ENCODE measurements at regions not wholly inside any gene's neighbourhood (a gene's known extent, or its start where the extent isn't known, plus 50 kb on each side); places are given as distances from the start of the nearest gene placed in this dataset.

DNA sequence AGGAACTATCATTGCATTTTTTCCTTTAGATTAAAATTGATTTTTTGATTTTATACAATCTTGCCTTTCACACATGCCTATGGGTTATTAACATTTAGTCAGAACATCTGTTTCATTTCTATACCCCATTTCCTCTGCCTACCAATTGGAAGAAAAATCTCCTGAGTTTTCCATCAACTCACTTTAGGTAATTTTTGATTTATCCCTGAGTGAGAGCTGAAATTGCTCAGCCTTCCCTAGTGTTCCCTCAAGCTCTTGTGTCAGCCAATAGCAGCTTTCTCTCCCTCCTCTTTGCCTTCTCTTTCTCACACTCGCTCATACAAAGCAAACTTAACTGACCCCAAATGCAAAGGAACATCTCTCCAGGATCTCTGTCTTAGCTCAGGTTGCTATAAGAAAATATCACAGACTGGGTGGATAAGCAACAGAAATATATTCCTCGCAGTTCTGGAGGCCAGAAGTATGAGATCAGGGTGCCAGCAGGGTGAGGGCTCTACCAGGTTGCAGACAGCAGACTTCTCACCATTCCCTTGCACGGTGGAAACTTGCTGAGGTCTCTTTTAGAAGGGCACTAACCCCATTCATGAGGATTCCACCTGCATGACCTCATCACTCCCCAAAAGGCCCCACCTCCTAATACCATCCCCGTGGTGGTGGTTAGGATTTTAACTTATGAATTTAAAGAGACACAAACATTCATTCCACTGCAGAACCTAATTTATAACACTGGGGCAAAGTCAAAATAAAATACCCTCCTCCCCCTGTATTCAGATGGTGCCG lies 224.2 kb upstream of the SFSWAP start:
- intact Hi-C loops (cut with micrococcal nuclease): no loop called here
- H3K4me3 Mint-ChIP-seq: no peak overlapping the region
- H3K27me3 Mint-ChIP-seq: no peaks in the 10 kb centered on the region
- DNase-seq: no peak
- no peaks in the 10 kb centered on the region for H3K36me3 Mint-ChIP-seq (ENCODE audit: low read depth)
- no peak overlapping the region for H3K27ac Mint-ChIP-seq
- peaks cover 3% of the 10 kb centered on the region for H3K4me1 Mint-ChIP-seq
- H3K9me3 Mint-ChIP-seq: no peaks in the 10 kb centered on the region

DNA sequence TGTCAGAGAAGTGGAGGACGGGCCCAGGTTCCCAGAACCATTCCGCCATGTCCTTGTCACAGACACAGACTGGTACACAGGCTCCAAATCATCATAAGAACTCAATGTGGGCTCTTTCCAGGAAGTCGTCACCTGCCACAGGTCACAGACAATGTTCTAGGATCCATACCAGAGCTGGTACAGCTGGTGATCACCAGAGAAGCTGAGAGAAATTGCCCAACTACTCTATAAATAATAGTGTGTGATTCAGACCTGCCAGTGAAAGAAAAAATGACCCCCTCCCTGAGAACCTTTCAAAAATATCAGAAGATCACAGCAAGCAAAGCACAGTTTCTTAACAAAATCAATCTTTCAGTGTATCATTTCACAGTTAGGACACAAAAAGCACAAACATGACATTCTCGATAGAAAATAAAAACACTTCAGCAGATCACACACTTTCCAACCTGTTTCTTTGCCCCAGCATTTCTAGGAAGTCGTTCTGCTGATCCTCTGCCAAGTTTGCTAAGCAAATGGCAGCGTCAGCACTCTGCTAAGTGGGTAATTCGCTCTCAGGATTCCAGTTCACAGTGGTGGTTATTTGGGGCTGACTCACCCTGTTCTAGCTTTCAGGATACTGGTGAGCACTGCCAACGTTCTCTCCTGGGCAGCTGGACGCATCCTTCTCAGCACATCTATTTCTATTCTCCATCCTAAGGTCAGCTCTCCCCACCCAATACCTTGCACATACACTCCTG lies 223.3 kb upstream of the SFSWAP start:
- Mint-ChIP-seq H3K27ac (no peak overlapping the region), H3K27me3 (no peaks in the 10 kb centered on the region), H3K9me3 (no peaks in the 10 kb centered on the region), H3K4me1 (peaks cover 3% of the 10 kb centered on the region), H3K36me3 (ENCODE audit: low read depth) (no peaks in the 10 kb centered on the region), H3K4me3 (no peak overlapping the region)
- DNase-seq: no peak
- intact Hi-C loops (cut with micrococcal nuclease): no loop called here

DNA sequence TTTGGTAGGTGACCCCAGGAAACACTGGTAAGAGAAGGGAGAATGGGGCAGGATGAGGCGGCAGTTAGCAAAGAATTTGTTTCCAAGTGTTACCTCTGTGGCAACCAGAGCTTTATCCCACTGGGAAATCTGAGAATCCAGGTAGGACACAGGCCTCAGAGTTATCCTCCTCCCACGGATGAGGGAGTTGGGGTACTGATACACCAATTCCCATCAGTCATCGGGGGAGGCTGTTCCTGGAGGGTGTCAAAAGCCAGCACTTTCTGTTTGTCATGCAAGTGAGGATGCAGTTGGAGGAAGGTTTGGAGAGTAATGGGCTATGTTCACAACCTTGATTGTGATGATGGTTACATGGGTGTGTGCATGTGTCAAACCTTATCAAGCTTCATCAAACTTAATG lies 221.2 kb upstream of the SFSWAP start:
- intact Hi-C loops (cut with micrococcal nuclease): no loop called here
- H3K36me3 Mint-ChIP-seq (ENCODE audit: low read depth): no peaks in the 10 kb centered on the region
- H3K4me1 Mint-ChIP-seq: peaks cover 3% of the 10 kb centered on the region
- H3K4me3 Mint-ChIP-seq: no peak overlapping the region
- H3K9me3 Mint-ChIP-seq: no peaks in the 10 kb centered on the region
- H3K27me3 Mint-ChIP-seq: no peaks in the 10 kb centered on the region
- DNase-seq: no peak
- no peak overlapping the region for H3K27ac Mint-ChIP-seq

DNA sequence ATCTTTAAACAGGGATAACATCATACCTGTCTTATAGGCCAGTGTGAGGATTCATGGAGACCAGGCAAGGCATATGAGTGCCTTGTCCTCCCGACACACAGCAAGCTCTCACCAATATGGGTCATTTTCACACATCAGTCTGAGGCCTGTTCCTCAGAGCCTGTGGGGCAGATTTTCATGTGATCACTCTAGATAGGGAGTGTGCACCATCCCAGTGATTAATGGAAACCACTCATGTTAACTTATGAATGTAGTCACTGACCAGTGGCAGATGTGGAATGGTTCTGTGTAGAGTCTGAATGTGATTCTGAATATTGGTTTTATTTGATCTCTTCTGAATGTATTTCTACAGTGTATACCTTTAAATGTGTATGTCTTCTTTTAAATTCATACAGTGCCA lies 219.7 kb upstream of the SFSWAP start:
- Mint-ChIP-seq H3K27me3 (peaks cover 2% of the 10 kb centered on the region), H3K4me3 (no peak overlapping the region), H3K4me1 (peaks cover 3% of the 10 kb centered on the region), H3K9me3 (no peaks in the 10 kb centered on the region), H3K27ac (no peak overlapping the region), H3K36me3 (ENCODE audit: low read depth) (no peaks in the 10 kb centered on the region)
- DNase-seq: no peak
- intact Hi-C loops (cut with micrococcal nuclease): no loop called here

DNA sequence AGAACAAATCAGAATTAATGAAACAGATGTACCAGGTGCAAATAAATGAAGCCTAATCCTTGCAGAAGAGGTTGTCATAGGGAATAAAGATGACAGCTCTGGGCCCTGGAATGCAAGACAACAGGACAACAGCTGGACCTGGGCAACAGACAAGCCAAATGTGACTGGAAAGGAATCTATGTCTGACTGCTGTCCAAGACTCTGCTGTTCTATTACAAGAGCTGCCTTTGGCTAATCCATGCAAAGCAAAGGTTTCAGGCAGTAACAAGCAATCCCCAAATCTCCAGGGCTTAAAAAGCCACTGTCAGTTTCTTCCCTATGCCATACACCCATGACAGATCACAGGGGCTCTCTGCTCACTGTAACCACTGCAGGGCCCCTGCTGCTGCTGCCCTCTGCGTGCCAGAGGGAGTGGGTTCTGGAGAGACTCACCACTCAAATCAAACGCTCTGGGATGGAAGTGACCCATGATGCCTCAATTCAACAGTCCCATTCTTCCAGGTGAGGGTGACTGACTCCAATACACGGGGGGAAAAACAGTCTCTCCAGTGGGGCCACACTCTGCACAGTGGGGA lies 218.9 kb upstream of the SFSWAP start:
- Mint-ChIP-seq H3K27me3 (peaks cover 2% of the 10 kb centered on the region), H3K9me3 (no peaks in the 10 kb centered on the region), H3K4me1 (peaks cover 3% of the 10 kb centered on the region), H3K4me3 (no peak overlapping the region), H3K36me3 (ENCODE audit: low read depth) (no peaks in the 10 kb centered on the region), H3K27ac (no peak overlapping the region)
- intact Hi-C loops (cut with micrococcal nuclease): no loop called here
- no peak for DNase-seq

DNA sequence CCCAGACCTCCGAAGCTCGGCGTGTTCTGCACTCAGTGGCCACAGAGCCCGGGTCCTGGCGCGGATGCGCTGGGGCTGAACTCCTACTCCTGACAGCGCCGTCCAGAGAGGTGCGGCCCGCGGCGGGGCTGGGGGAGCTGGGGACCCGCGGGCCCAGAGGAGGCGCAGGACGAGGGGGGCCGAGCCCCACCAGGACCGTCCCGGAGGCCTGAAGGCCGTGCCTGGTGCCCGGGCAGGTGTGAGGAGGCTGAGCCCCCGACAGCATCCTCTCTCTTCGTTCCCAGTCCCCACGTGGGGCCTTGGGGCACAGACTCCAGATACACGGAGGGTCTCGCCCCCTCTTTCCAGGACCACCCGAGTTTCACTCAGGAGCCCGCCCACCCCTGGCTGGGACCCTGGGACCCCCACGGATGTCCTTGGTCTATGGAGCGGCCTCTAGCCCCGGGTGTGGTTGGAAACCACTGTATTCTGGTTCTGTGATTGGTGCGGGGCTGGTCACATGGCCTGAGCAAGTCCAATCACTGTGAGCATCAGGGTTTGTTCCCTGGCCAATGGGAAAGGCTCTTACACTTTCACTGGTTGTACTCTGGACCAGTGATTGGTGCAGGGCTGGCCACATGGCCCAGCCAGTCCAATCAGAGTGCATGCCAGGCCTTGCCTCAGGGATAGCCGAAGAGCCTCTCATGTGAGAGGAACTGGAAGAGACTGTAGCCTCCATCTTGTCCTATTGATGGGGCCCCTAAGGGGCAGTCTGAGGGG lies 217.6 kb upstream of the SFSWAP start:
- Mint-ChIP-seq H3K4me3 (no peak overlapping the region), H3K4me1 (no peaks in the 10 kb centered on the region), H3K27ac (no peak overlapping the region), H3K9me3 (no peaks in the 10 kb centered on the region), H3K36me3 (ENCODE audit: low read depth) (no peaks in the 10 kb centered on the region), H3K27me3 (peaks cover 2% of the 10 kb centered on the region)
- no peak for DNase-seq
- intact Hi-C loops (cut with micrococcal nuclease): no loop called here

DNA sequence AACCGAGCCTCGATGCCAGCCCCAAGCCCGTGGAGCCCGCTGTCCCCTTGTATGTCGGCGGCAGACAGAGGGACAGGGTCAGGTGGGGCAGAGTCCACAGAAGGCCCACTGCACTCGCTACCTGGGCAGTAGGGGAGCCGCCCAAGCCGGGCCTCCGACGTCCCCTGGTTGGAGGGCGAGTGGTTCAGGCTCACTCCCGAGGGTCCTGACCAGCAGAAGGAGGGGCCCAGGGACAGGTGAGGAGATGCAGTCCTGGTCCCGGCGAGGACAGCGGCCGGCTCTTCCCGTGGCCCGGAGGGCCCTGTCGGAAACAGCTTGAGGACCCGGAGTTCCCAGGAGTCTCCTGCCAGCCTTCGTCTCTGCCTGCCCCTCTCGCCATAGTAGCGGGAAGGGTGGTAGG lies 216.7 kb upstream of the SFSWAP start:
- peaks cover 2% of the 10 kb centered on the region for H3K27me3 Mint-ChIP-seq
- no peak for DNase-seq
- no peak overlapping the region for H3K27ac Mint-ChIP-seq
- no peaks in the 10 kb centered on the region for H3K4me1 Mint-ChIP-seq
- no peak overlapping the region for H3K4me3 Mint-ChIP-seq
- H3K36me3 Mint-ChIP-seq (ENCODE audit: low read depth): no peaks in the 10 kb centered on the region
- intact Hi-C loops (cut with micrococcal nuclease): no loop called here
- H3K9me3 Mint-ChIP-seq: no peaks in the 10 kb centered on the region

DNA sequence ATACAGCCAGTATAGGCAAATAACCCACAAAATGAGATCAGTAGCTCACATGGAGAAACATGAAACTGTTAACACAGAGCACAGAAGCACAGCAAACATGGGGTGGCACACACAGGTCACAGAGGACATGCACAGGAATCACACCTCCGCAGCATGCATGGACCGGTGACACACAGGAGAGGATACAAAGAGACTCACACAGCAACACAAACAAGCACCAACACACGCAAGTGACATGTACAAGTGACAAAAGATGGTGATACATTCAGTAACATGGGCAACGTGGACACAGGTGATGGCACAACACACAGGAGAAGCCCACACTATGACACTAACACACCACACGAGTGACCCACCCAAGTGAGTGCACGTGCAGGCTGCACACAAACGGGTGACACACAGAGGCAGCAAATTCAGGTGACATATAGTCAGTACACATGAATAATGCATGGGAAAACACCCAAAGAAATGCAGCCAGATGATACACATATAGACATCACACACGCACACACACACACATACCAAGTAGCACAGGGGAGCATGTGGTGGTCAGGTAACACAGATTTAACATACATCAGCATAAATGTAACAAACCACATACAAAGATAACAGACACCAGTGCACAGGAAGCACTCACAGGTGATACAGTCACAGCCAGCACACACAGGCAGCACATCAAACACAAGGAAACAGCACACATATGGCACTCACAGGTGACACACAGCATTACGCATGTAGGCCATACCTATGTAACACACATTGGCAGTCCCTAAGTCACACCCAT lies 216.0 kb upstream of the SFSWAP start:
- no peak for DNase-seq
- Mint-ChIP-seq H3K4me1 (peaks cover 2% of the 10 kb centered on the region), H3K27ac (no peak overlapping the region), H3K9me3 (no peaks in the 10 kb centered on the region), H3K27me3 (peaks cover 2% of the 10 kb centered on the region), H3K36me3 (ENCODE audit: low read depth) (no peaks in the 10 kb centered on the region), H3K4me3 (no peak overlapping the region)
- intact Hi-C loops (cut with micrococcal nuclease): no loop called here

DNA sequence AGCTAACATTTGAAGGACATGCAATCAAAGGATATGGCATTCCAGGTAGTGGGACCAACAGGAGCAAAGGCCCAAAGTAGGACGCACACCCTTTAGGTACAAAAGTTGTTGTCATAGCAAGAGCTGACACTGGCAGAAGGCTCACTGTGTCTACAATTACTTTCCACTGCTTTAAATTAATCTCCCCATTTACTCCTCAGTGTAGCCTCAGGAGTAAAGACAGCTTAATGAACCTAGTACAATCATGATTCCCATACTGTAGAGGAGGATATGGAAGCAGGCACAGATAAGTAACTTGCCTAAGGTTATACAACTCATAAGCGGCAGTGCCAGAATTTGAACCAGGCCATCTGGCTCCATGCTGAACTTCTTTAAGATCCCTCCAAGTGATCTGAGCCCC lies 212.9 kb upstream of the SFSWAP start:
- no peaks in the 10 kb centered on the region for H3K36me3 Mint-ChIP-seq (ENCODE audit: low read depth)

DNA sequence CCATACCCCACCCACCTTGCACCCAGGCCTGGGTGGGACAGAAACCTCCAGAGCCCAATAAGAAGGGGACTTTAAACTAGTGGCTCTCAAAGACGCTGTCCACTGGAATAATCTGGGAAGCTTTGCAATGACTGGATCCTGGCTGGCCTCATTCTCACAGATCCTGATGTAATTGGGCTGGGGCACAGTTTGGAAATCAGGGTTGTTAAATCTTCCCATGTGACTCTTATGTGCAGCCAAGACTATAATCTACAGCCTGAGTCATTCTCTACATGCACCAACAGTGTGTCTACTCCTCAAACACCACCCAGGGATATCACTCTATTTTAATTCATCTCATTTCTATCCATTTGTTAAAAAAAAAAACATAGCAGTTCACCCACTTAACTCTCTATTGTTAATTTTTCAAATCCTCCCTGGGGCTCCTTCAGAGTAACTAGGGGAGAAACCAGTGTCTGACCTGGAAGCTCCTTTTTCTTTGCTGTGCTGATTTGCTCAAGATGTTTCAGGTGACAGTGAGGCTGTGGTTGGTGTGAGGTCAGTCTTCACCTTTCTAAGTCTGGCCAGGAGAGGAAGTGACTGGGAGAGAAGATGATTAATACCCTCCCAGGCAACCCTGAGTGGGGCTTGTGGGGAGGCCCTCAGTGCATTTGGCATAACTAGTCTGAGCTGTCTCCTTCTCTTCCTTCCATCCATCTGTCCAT lies 211.6 kb upstream of the SFSWAP start:
- Mint-ChIP-seq H3K9me3 (no peaks in the 10 kb centered on the region), H3K36me3 (ENCODE audit: low read depth) (no peaks in the 10 kb centered on the region), H3K4me1 (peaks cover 2% of the 10 kb centered on the region), H3K4me3 (no peak overlapping the region), H3K27me3 (peaks cover 5% of the 10 kb centered on the region), H3K27ac (no peak overlapping the region)
- no peak for DNase-seq
- intact Hi-C loops (cut with micrococcal nuclease): no loop called here

More for the DNA sequence above, 212.9 kb upstream of the SFSWAP start:
- Mint-ChIP-seq H3K9me3 (no peaks in the 10 kb centered on the region), H3K4me3 (no peak overlapping the region), H3K27me3 (peaks cover 2% of the 10 kb centered on the region), H3K4me1 (peaks cover 2% of the 10 kb centered on the region), H3K27ac (no peak overlapping the region)
- DNase-seq: no peak
- intact Hi-C loops (cut with micrococcal nuclease): no loop called here

DNA sequence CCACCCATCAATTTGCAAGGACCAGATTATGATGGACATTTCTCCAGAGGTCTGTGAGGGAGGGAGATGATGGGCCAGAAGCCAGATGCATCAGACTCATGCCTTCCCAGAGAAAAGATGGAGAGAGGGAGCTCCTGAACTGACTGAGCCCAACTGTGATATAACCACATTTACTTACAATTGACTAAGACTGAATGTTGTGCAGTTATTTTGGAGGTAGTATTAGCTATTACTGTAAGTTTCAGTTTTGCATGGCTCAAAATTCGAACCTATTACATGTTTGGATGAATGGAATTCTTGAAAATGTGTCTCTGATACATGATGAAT lies 211.1 kb upstream of the SFSWAP start:
- Mint-ChIP-seq H3K9me3 (no peaks in the 10 kb centered on the region), H3K4me3 (no peak overlapping the region), H3K4me1 (peaks cover 2% of the 10 kb centered on the region), H3K27ac (no peak overlapping the region), H3K27me3 (peaks cover 7% of the 10 kb centered on the region), H3K36me3 (ENCODE audit: low read depth) (no peaks in the 10 kb centered on the region)
- intact Hi-C loops (cut with micrococcal nuclease): no loop called here
- DNase-seq: no peak

DNA sequence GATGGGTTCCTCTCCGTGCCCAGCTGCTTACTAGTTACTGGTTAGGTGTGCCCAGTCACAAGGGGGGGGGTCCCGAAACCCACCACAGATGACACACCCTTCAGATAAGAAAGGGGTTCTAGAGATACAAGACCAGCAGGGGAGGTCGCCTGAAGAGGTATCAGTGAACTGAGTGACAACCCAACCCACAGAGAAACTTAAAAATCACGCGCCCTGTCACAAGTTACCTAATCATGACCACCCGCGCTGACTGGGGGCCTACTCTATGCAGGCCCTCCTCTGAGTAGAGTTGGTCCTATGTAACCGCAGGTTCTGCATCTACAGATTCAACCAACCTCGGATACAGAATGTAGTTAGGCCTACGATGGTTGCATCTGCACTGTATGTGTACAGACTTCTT lies 210.3 kb upstream of the SFSWAP start:
- H3K36me3 Mint-ChIP-seq (ENCODE audit: low read depth): no peaks in the 10 kb centered on the region
- DNase-seq: no peak
- no peak overlapping the region for H3K27ac Mint-ChIP-seq
- no peaks in the 10 kb centered on the region for H3K9me3 Mint-ChIP-seq
- H3K27me3 Mint-ChIP-seq: peaks cover 7% of the 10 kb centered on the region
- H3K4me1 Mint-ChIP-seq: peaks cover 2% of the 10 kb centered on the region
- intact Hi-C loops (cut with micrococcal nuclease): no loop called here
- no peak overlapping the region for H3K4me3 Mint-ChIP-seq

DNA sequence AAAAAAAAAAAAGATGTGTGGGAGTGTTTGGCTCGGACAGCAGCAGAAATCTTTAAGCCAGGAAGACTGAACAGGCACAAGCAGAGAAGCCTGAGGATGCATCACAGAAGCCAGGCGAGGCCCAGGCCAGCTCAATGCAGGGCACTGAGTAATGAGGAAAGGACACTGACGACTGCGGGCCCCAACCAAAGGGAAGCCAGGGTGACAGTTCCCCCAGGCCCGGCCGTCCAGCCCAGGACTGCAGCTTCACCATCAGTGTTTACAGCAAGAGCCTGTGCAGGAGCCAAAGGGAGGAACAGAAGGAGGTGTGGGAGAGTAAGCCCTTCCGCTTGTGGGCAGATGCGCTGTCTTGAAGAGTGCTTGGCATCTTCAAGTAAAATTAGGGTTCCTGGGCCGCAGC lies 205.3 kb upstream of the SFSWAP start:
- no peaks in the 10 kb centered on the region for H3K36me3 Mint-ChIP-seq (ENCODE audit: low read depth)
- no peaks in the 10 kb centered on the region for H3K9me3 Mint-ChIP-seq
- intact Hi-C loops (cut with micrococcal nuclease): no loop called here
- DNase-seq: no peak
- no peak overlapping the region for H3K27ac Mint-ChIP-seq
- peaks cover 6% of the 10 kb centered on the region for H3K27me3 Mint-ChIP-seq
- H3K4me3 Mint-ChIP-seq: no peak overlapping the region
- H3K4me1 Mint-ChIP-seq: peaks cover 2% of the 10 kb centered on the region
